ENCODE measurements at regions not wholly inside any gene's neighbourhood (a gene's known extent, or its start where the extent isn't known, plus 50 kb on each side); places are given as distances from the start of the nearest gene placed in this dataset.

GRCh38 chr18:7383002-7383980 lies 152.4 kb downstream of the LRRC30 start:
- no peak for TF ChIP-seq CTCF (IDR thresholded peaks at IDR 0.05; ENCODE audit: low read depth, low read length, poor library complexity, severe bottlenecking)
- TF ChIP-seq EZH2phosphoT487 (IDR thresholded peaks at IDR 0.05; ENCODE audit: borderline replicate concordance, low read length): no peak
